Skeletal muscle tissue (tissue), 3 donors: ENCODE measurements at regions not wholly inside any gene's neighbourhood (a gene's known extent, or its start where the extent isn't known, plus 50 kb on each side); places are given as distances from the start of the nearest gene placed in this dataset.
"Not testable (repeated sequence)": the region's sequence is repeated elsewhere in the genome, so short reads cannot be mapped to it uniquely, and the experiment has no call there.

ENCODE experiments used
- H3K27ac ChIP-seq: one replicate; pipeline ENCODE4 v1.7.0; 2013; ENCODE audit warnings: mild to moderate bottlenecking, low read depth, low read length, inconsistent platforms
- H3K27me3 ChIP-seq, 3 donors: one replicate each; pipeline ENCODE4 v1.7.0; 2013; ENCODE audit warnings: low read length in 3 of 3; ENCODE audit not compliant: control insufficient read depth in 3 of 3, insufficient read depth in 3 of 3
- H3K36me3 ChIP-seq, 3 donors: one replicate each; pipeline ENCODE4 v1.7.0; 2013; ENCODE audit warnings: low read length in 3 of 3; ENCODE audit not compliant: control insufficient read depth in 3 of 3, insufficient read depth in 3 of 3
- H3K4me1 ChIP-seq, 3 donors: one replicate each; pipeline ENCODE4 v1.7.0; 2013; ENCODE audit warnings: low read length in 3 of 3, mild to moderate bottlenecking in 3 of 3; ENCODE audit not compliant: control insufficient read depth in 3 of 3, insufficient read depth in 3 of 3
- H3K4me3 ChIP-seq, 3 donors: one replicate each; pipeline ENCODE4 v1.7.0; 2013; ENCODE audit warnings: low read length in 3 of 3
- H3K9ac ChIP-seq, 3 donors: one replicate each; pipeline ENCODE4 v1.7.0; 2013; ENCODE audit warnings: low read length in 3 of 3, mild to moderate bottlenecking in 3 of 3, moderate library complexity in 2 of 3, low read depth in 1 of 3
- H3K9me3 ChIP-seq, 3 donors: one replicate each; pipeline ENCODE4 v1.7.0; 2013; ENCODE audit warnings: low read length in 3 of 3; ENCODE audit not compliant: control insufficient read depth in 3 of 3
- donor health status: Osteomylitis.

GRCh38 chr2:234164493-234165413 lies 114.3 kb downstream of the SPP2 start:
- H3K4me3 ChIP-seq, result no peak overlapping the region
- H3K27me3 ChIP-seq, result no peaks in the 10 kb centered on the region
- H3K27ac ChIP-seq, result no peak overlapping the region
- no peak overlapping the region for H3K9ac ChIP-seq
- no peaks in the 10 kb centered on the region for H3K4me1 ChIP-seq
- H3K36me3 ChIP-seq, result no peaks in the 10 kb centered on the region
- no peaks in the 10 kb centered on the region for H3K9me3 ChIP-seq

- Histone ChIP-seq H3K9ac (no peak overlapping the region), H3K4me3 (no peak overlapping the region), H3K4me1 (no peaks in the 10 kb centered on the region), H3K27me3 (no peaks in the 10 kb centered on the region), H3K27ac (no peak overlapping the region), H3K9me3 (no peaks in the 10 kb centered on the region), H3K36me3 (no peaks in the 10 kb centered on the region)
Observed at GRCh38 chr2:234163510-234164045, 113.1 kb downstream of the SPP2 start.

DNA sequence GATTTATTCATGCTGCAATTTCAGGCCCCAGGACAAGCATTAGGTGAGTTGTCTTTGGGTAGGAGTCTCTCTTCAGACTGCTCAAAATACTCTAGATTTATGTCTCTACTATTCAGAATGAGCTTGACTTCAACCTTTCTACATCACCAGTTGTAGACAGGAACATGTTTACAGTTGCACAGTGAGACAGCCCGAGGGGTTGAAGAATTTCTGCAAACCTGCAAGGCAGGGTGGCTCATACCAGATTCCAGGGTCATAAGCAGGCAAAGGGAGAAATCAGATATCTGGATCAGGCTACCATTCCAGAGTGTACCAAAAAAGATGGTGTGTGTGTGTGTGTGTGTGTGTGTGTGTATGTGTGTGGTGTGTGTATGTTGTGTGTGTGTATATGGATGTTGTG lies 112.4 kb downstream of the SPP2 start:
- H3K27ac ChIP-seq, result no peak overlapping the region
- H3K27me3 ChIP-seq, result no peaks in the 10 kb centered on the region
- H3K4me3 ChIP-seq, result no peak overlapping the region
- H3K9ac ChIP-seq, result no peak overlapping the region
- H3K36me3 ChIP-seq, result no peaks in the 10 kb centered on the region
- H3K9me3 ChIP-seq, result no peaks in the 10 kb centered on the region
- no peaks in the 10 kb centered on the region for H3K4me1 ChIP-seq

DNA sequence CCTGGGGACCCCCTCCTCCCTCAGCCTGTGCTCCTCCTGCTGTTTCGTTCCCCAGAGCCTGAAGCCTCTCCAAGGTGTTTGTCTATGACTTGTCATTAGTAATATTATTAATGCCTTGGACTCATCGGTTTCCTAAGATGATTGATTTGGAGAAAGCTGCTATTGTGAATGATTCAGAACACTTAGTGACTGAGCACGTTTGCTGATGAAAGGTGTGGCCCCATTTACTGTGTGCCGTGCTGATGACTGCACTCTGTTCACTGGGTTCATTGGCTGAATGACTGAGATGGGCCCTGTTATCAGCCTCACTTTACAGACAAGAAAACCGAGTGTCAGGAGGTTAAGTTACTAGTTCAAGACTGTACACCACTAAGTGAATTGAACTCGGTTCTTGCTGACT lies 111.4 kb downstream of the SPP2 start:
- Histone ChIP-seq H3K4me1 (no peaks in the 10 kb centered on the region), H3K4me3 (no peak overlapping the region), H3K27ac (no peak overlapping the region), H3K9me3 (no peaks in the 10 kb centered on the region), H3K36me3 (no peaks in the 10 kb centered on the region), H3K27me3 (no peaks in the 10 kb centered on the region), H3K9ac (no peak overlapping the region)

GRCh38 chr2:234158812-234159211 lies 108.3 kb downstream of the SPP2 start:
- no peaks in the 10 kb centered on the region for H3K9me3 ChIP-seq
- no peak overlapping the region for H3K27ac ChIP-seq
- no peak overlapping the region for H3K4me3 ChIP-seq
- no peaks in the 10 kb centered on the region for H3K36me3 ChIP-seq
- H3K4me1 ChIP-seq, result no peaks in the 10 kb centered on the region
- no peak overlapping the region for H3K9ac ChIP-seq
- H3K27me3 ChIP-seq, result peaks cover 0 to 4% (median 4%) of the 10 kb centered on the region in 3 donors

DNA sequence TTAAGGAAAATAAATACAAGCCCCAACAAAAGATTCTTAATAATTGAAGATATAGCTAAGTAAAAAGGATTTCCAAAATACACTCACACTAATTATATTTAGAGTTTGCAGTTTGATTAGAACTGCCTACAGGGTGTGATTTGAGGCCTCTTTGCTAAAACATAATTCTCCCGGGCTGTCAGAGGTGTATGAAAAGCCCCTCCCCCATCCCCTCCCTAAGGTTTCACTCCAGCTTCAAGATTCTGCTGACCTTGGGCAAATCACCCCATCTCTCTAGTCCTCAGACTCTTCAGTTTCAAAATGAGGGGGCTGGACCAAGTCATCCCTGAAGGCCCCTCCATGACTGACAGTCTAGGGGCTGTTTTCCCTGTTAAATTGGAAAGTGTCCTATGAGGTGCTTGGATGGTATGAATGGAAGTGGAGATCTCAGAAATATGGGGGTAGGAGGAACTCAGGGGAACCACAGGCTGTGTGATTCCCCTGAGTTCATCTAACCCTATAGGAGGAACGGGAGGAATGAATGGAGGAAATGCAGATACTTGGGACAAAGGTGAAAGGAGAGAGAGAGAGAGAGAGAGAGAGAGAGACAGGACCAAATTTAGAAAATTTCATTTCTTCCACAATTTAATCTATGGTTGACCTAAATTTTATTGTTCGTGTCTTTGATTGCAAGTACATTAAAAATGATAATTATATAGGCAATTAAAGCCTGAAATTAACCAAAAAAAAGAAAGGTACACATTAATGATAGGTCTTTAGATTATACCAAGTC lies 107.5 kb downstream of the SPP2 start:
- H3K4me1 ChIP-seq, result no peaks in the 10 kb centered on the region
- no peaks in the 10 kb centered on the region for H3K36me3 ChIP-seq
- H3K9me3 ChIP-seq, result no peaks in the 10 kb centered on the region
- H3K27ac ChIP-seq, result no peak overlapping the region
- H3K9ac ChIP-seq, result no peak overlapping the region
- no peak overlapping the region for H3K4me3 ChIP-seq
- H3K27me3 ChIP-seq, result peaks cover 0 to 4% (median 4%) of the 10 kb centered on the region in 3 donors

- H3K36me3 ChIP-seq, result no peaks in the 10 kb centered on the region
- H3K9me3 ChIP-seq, result no peaks in the 10 kb centered on the region
- H3K27me3 ChIP-seq, result peaks cover 0 to 4% (median 4%) of the 10 kb centered on the region in 3 donors
- H3K9ac ChIP-seq, result no peak overlapping the region
- H3K4me1 ChIP-seq, result no peaks in the 10 kb centered on the region
- no peak overlapping the region for H3K27ac ChIP-seq
- no peak overlapping the region for H3K4me3 ChIP-seq
Observed at GRCh38 chr2:234156326-234156725, 105.8 kb downstream of the SPP2 start.

DNA sequence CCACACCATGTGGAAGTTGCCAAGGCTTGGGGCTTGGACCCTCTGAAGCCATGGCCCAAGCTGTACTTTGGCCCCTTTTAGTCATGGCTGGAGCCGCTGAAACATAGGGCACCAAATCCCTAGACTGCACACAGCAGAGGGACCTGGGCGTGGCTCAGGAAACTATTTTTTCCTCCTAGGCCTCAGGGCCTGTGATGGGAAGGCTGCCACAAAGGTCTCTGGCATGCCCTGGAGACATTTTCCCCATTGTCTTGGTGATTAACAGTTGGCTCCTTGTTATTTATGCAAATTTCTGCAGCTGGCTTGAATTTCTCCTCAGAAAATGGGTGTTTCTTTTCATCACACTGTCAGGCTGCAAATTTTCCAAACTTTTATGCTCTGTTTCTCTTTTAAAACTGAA lies 102.3 kb downstream of the SPP2 start:
- not testable (repeated sequence) for H3K36me3 ChIP-seq, H3K27ac ChIP-seq, H3K4me3 ChIP-seq, H3K27me3 ChIP-seq, H3K4me1 ChIP-seq, H3K9me3 ChIP-seq, H3K9ac ChIP-seq

DNA sequence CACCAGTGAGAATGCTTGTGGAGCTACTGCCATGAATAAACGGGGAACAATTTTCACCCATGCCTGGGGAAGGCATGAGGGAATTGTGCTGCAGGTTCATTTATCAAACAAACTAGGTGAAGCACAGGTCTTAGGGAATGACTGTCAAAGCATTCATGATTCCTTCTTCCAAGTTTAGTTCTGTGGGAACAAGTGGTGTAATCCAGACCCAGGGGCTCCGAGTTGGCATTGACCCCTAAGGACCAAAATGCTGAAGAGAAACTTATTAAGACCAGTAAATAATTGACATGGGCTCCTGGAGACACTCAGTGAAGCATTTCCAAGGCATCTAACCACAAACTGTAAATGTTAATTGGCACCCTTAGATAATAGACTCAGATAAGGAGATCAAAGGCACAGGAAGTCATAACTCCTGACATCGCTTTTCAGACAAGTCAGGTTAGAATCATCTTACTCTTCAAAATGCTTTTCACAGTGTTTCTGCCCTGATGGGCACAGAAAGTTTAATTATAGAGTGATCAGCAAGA lies 96.9 kb downstream of the SPP2 start:
- Histone ChIP-seq H3K27ac (no peak overlapping the region), H3K36me3 (no peaks in the 10 kb centered on the region), H3K4me3 (no peak overlapping the region), H3K4me1 (peaks cover 0 to 4% (median 0%) of the 10 kb centered on the region in 3 donors), H3K27me3 (no peaks in the 10 kb centered on the region), H3K9me3 (no peaks in the 10 kb centered on the region), H3K9ac (no peak overlapping the region)
